22Rv1 (cell line): ENCODE measurements at regions not wholly inside any gene's neighbourhood (a gene's known extent, or its start where the extent isn't known, plus 50 kb on each side); places are given as distances from the start of the nearest gene placed in this dataset.

Experiments used
- ZFX ChIP-seq: fragments of 450-650 bp; IDR thresholded peaks from 2 replicates; pipeline ENCODE4 v1.6.1; 2017; ENCODE audit warnings: antibody characterized with exemption, borderline replicate concordance
- TF ChIP-seq, protein P1 (sequence below): fragments of 450-650 bp; IDR thresholded peaks from 2 replicates; pipeline ENCODE4 v1.5.1; 2017; ENCODE audit warnings: mild to moderate bottlenecking

DNA sequence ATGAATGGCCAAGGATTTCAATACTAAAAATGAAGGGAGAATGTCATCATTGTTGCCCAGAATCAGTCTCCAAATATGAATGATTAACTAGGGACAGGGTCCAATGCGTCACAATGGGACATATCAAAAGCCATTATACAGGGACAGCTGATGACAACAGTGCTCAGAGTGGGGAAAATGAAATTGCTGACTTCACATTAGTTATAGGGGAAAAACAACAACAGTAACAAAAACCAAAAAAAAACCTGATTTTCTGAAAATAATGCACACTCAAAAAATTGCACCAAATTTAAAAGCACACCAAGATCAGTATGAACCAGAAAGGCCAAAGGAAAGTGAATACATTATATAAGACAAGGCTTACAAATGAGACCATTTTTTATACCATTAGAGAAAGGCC lies 353.2 kb upstream of the SOX5 start:
- TF ChIP-seq, protein P1, sequence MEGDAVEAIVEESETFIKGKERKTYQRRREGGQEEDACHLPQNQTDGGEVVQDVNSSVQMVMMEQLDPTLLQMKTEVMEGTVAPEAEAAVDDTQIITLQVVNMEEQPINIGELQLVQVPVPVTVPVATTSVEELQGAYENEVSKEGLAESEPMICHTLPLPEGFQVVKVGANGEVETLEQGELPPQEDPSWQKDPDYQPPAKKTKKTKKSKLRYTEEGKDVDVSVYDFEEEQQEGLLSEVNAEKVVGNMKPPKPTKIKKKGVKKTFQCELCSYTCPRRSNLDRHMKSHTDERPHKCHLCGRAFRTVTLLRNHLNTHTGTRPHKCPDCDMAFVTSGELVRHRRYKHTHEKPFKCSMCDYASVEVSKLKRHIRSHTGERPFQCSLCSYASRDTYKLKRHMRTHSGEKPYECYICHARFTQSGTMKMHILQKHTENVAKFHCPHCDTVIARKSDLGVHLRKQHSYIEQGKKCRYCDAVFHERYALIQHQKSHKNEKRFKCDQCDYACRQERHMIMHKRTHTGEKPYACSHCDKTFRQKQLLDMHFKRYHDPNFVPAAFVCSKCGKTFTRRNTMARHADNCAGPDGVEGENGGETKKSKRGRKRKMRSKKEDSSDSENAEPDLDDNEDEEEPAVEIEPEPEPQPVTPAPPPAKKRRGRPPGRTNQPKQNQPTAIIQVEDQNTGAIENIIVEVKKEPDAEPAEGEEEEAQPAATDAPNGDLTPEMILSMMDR: no peak
- TF ChIP-seq ZFX: no peak
